Keratinocyte (primary cell): ENCODE measurements at regions not wholly inside any gene's neighbourhood (a gene's known extent, or its start where the extent isn't known, plus 50 kb on each side); places are given as distances from the start of the nearest gene placed in this dataset.

Experiments
- CTCF ChIP-seq, 3 experiments: IDR thresholded peaks in 1 of 3; conservative IDR thresholded peaks in 1 of 3; optimal IDR thresholded peaks in 1 of 3; 2 replicates in 2 of 3; 3 replicates in 1 of 3; pipeline versions ENCODE3 to v1.5.1; 2011; ENCODE audit warnings: low read length in 3 of 3, mild to moderate bottlenecking in 3 of 3, moderate library complexity in 2 of 3, control low read depth in 1 of 3, inconsistent platforms in 1 of 3; ENCODE audit not compliant: insufficient read depth in 2 of 3; ENCODE audit errors: extremely low read depth in 1 of 3
- EZH2 ChIP-seq: IDR thresholded peaks from one replicate; pipeline ENCODE4 v1.6.1; 2012; ENCODE audit warnings: inconsistent platforms, mild to moderate bottlenecking, low read length, moderate library complexity

- TF ChIP-seq EZH2 (no peak), CTCF (optimal IDR thresholded peaks at IDR 0.05 in 1 of 3, IDR thresholded peaks at IDR 0.05 in 1 of 3, conservative IDR thresholded peaks at IDR 0.05 in 1 of 3; ENCODE audit: extremely low read depth in 1 of 3, insufficient read depth in 2 of 3, low read length in 3 of 3) (no peak)
These were observed 552.4 kb downstream of the RFPL4B start for GRCh38 chr6:112899541-112899940.
